ENCODE measurements at regions not wholly inside any gene's neighbourhood (a gene's known extent, or its start where the extent isn't known, plus 50 kb on each side); places are given as distances from the start of the nearest gene placed in this dataset.
A peak's percentile ranks its signal among the peaks of the same experiment; 100 is the strongest.

GRCh38 chr2:239854596-239854995 is 170.5 kb downstream of the NDUFA10 start:
- Mint-ChIP-seq H3K27ac (no peak overlapping the region), H3K27me3 (peaks cover 14 to 26% (median 18%) of the 10 kb centered on the region in 5 donors), H3K4me1 (peaks cover 0 to 3% (median 0%) of the 10 kb centered on the region in 7 donors), H3K36me3 (peaks cover 0 to 8% (median 3%) of the 10 kb centered on the region in 5 donors), H3K4me3 (no peak overlapping the region), H3K9me3 (peaks cover 3 to 26% (median 16%) of the 10 kb centered on the region in 11 donors)
- no peak overlapping the region for H3K4me3 ChIP-seq (ENCODE audit: low read length)
- no peaks in the 10 kb centered on the region for H3K4me1 ChIP-seq (ENCODE audit: control insufficient read depth in 2 of 2, insufficient read depth in 2 of 2, low read length in 2 of 2)
- ChIA-PET POLR2A (no interaction called here), CTCF (no interaction called here)
- H3K9me3 ChIP-seq (ENCODE audit: control insufficient read depth in 2 of 3, low read length in 3 of 3) = peaks cover 0 to 10% (median 0%) of the 10 kb centered on the region in 3 experiments
- H3K27me3 ChIP-seq (ENCODE audit: control insufficient read depth in 2 of 2, insufficient read depth in 2 of 2, low read length in 2 of 2) = peaks cover 0 to 4% of the 10 kb centered on the region in 2 donors
- intact Hi-C loops (cut with micrococcal nuclease) = no loop called here
- DNase-seq = no peak
- H3K27ac ChIP-seq (ENCODE audit: low read depth, low read length) = no peak overlapping the region
- no peak for ATAC-seq
- H3K36me3 ChIP-seq (ENCODE audit: control insufficient read depth in 2 of 3, insufficient read depth in 3 of 3, low read length in 3 of 3) = no peaks in the 10 kb centered on the region

- Mint-ChIP-seq H3K4me3 (no peak overlapping the region), H3K36me3 (peaks cover 0 to 8% (median 3%) of the 10 kb centered on the region in 5 donors), H3K4me1 (peaks cover 0 to 3% (median 0%) of the 10 kb centered on the region in 7 donors), H3K27ac (peak overlapping the region in 1 of 9 donors; percentile 27), H3K27me3 (peaks cover 17 to 26% (median 22%) of the 10 kb centered on the region in 5 donors), H3K9me3 (peaks cover 3 to 33% (median 22%) of the 10 kb centered on the region in 11 donors)
- Histone ChIP-seq H3K9me3 (ENCODE audit: control insufficient read depth in 2 of 3, low read length in 3 of 3) (peaks cover 0 to 10% (median 0%) of the 10 kb centered on the region in 3 experiments), H3K27ac (ENCODE audit: low read depth, low read length) (no peak overlapping the region), H3K4me3 (ENCODE audit: low read length) (no peak overlapping the region), H3K4me1 (ENCODE audit: control insufficient read depth in 2 of 2, insufficient read depth in 2 of 2, low read length in 2 of 2) (no peaks in the 10 kb centered on the region), H3K27me3 (ENCODE audit: control insufficient read depth in 2 of 2, insufficient read depth in 2 of 2, low read length in 2 of 2) (peaks cover 0 to 4% of the 10 kb centered on the region in 2 donors), H3K36me3 (ENCODE audit: control insufficient read depth in 2 of 3, insufficient read depth in 3 of 3, low read length in 3 of 3) (no peaks in the 10 kb centered on the region)
- no peak for DNase-seq
- CTCF ChIA-PET = no interaction called here
- POLR2A ChIA-PET = no interaction called here
- intact Hi-C loops (cut with micrococcal nuclease) = no loop called here
- no peak for ATAC-seq
These were observed 171.3 kb downstream of the NDUFA10 start for GRCh38 chr2:239853706-239854327.

- H3K4me3 Mint-ChIP-seq = no peak overlapping the region
- no peak overlapping the region for H3K27ac Mint-ChIP-seq
- intact Hi-C loops (cut with micrococcal nuclease) = no loop called here
- peaks cover 0 to 2% (median 0%) of the 10 kb centered on the region in 7 donors for H3K4me1 Mint-ChIP-seq
- Histone ChIP-seq H3K4me3 (ENCODE audit: low read length) (no peak overlapping the region), H3K27me3 (ENCODE audit: control insufficient read depth in 2 of 2, insufficient read depth in 2 of 2, low read length in 2 of 2) (peaks cover 0 to 4% of the 10 kb centered on the region in 2 donors), H3K9me3 (ENCODE audit: control insufficient read depth in 2 of 3, low read length in 3 of 3) (peaks cover 0 to 10% (median 0%) of the 10 kb centered on the region in 3 experiments), H3K4me1 (ENCODE audit: control insufficient read depth in 2 of 2, insufficient read depth in 2 of 2, low read length in 2 of 2) (no peaks in the 10 kb centered on the region), H3K36me3 (ENCODE audit: control insufficient read depth in 2 of 3, insufficient read depth in 3 of 3, low read length in 3 of 3) (no peaks in the 10 kb centered on the region), H3K27ac (ENCODE audit: low read depth, low read length) (no peak overlapping the region)
- peaks cover 0 to 8% (median 3%) of the 10 kb centered on the region in 5 donors for H3K36me3 Mint-ChIP-seq
- peaks cover 14 to 28% (median 26%) of the 10 kb centered on the region in 5 donors for H3K27me3 Mint-ChIP-seq
- POLR2A ChIA-PET = no interaction called here
- CTCF ChIA-PET = no interaction called here
- ATAC-seq = no peak
- H3K9me3 Mint-ChIP-seq = peaks cover 3 to 39% (median 26%) of the 10 kb centered on the region in 11 donors
- peak in 1 of 9 donors; percentile 10 for DNase-seq
These were observed 172.0 kb downstream of the NDUFA10 start for GRCh38 chr2:239853121-239853520.

GRCh38 chr2:239852272-239852671 is 172.9 kb downstream of the NDUFA10 start:
- Histone ChIP-seq H3K27ac (ENCODE audit: low read depth, low read length) (no peak overlapping the region), H3K36me3 (ENCODE audit: control insufficient read depth in 2 of 3, insufficient read depth in 3 of 3, low read length in 3 of 3) (no peaks in the 10 kb centered on the region), H3K4me3 (ENCODE audit: low read length) (no peak overlapping the region), H3K9me3 (ENCODE audit: control insufficient read depth in 2 of 3, low read length in 3 of 3) (peaks cover 0 to 10% (median 0%) of the 10 kb centered on the region in 3 experiments), H3K4me1 (ENCODE audit: control insufficient read depth in 2 of 2, insufficient read depth in 2 of 2, low read length in 2 of 2) (peaks cover 0 to 2% of the 10 kb centered on the region in 2 donors), H3K27me3 (ENCODE audit: control insufficient read depth in 2 of 2, insufficient read depth in 2 of 2, low read length in 2 of 2) (peaks cover 0 to 2% of the 10 kb centered on the region in 2 donors)
- H3K36me3 Mint-ChIP-seq = peaks cover 0 to 8% (median 3%) of the 10 kb centered on the region in 5 donors
- ATAC-seq = no peak
- intact Hi-C loops (cut with micrococcal nuclease) = no loop called here
- POLR2A ChIA-PET = no interaction called here
- H3K4me1 Mint-ChIP-seq = peaks cover 0 to 1% (median 0%) of the 10 kb centered on the region in 7 donors
- no peak for DNase-seq
- CTCF ChIA-PET = no interaction called here
- H3K27me3 Mint-ChIP-seq = peaks cover 17 to 30% (median 24%) of the 10 kb centered on the region in 5 donors
- H3K9me3 Mint-ChIP-seq = peaks cover 3 to 46% (median 26%) of the 10 kb centered on the region in 11 donors
- no peak overlapping the region for H3K27ac Mint-ChIP-seq
- H3K4me3 Mint-ChIP-seq = no peak overlapping the region

GRCh38 chr2:239846789-239847676 is 178.1 kb downstream of the NDUFA10 start:
- intact Hi-C loops (cut with micrococcal nuclease) = no loop called here
- Mint-ChIP-seq H3K9me3 (peaks cover 6 to 83% (median 36%) of the 10 kb centered on the region in 11 donors), H3K27ac (no peak overlapping the region), H3K36me3 (peaks cover 0 to 11% (median 3%) of the 10 kb centered on the region in 5 donors), H3K4me3 (no peak overlapping the region), H3K27me3 (peaks cover 31 to 53% (median 49%) of the 10 kb centered on the region in 5 donors), H3K4me1 (peaks cover 0 to 12% (median 0%) of the 10 kb centered on the region in 7 donors)
- DNase-seq (no peak), ATAC-seq (no peak)
- no peak overlapping the region for H3K4me3 ChIP-seq (ENCODE audit: low read length)
- H3K36me3 ChIP-seq (ENCODE audit: control insufficient read depth in 2 of 3, insufficient read depth in 3 of 3, low read length in 3 of 3) = no peaks in the 10 kb centered on the region
- peaks cover 0 to 2% of the 10 kb centered on the region in 2 donors for H3K27me3 ChIP-seq (ENCODE audit: control insufficient read depth in 2 of 2, insufficient read depth in 2 of 2, low read length in 2 of 2)
- H3K27ac ChIP-seq (ENCODE audit: low read depth, low read length) = no peak overlapping the region
- ChIA-PET CTCF (no interaction called here), POLR2A (no interaction called here)
- H3K4me1 ChIP-seq (ENCODE audit: control insufficient read depth in 2 of 2, insufficient read depth in 2 of 2, low read length in 2 of 2) = peaks cover 0 to 18% of the 10 kb centered on the region in 2 donors
- H3K9me3 ChIP-seq (ENCODE audit: control insufficient read depth in 2 of 3, low read length in 3 of 3) = peaks cover 0 to 10% (median 0%) of the 10 kb centered on the region in 3 experiments

- Mint-ChIP-seq H3K4me3 (peak overlapping the region in 1 of 10 donors; percentile 4), H3K27ac (no peak overlapping the region), H3K4me1 (peaks cover 0 to 12% (median 0%) of the 10 kb centered on the region in 7 donors), H3K27me3 (peaks cover 31 to 55% (median 47%) of the 10 kb centered on the region in 5 donors), H3K9me3 (peaks cover 2 to 74% (median 27%) of the 10 kb centered on the region in 11 donors), H3K36me3 (peaks cover 0 to 11% (median 3%) of the 10 kb centered on the region in 5 donors)
- Histone ChIP-seq H3K36me3 (ENCODE audit: control insufficient read depth in 2 of 3, insufficient read depth in 3 of 3, low read length in 3 of 3) (no peaks in the 10 kb centered on the region), H3K27ac (ENCODE audit: low read depth, low read length) (no peak overlapping the region), H3K4me3 (ENCODE audit: low read length) (no peak overlapping the region), H3K9me3 (ENCODE audit: control insufficient read depth in 2 of 3, low read length in 3 of 3) (peaks cover 0 to 6% (median 0%) of the 10 kb centered on the region in 3 experiments), H3K4me1 (ENCODE audit: control insufficient read depth in 2 of 2, insufficient read depth in 2 of 2, low read length in 2 of 2) (peaks cover 0 to 18% of the 10 kb centered on the region in 2 donors), H3K27me3 (ENCODE audit: control insufficient read depth in 2 of 2, insufficient read depth in 2 of 2, low read length in 2 of 2) (peaks cover 0 to 2% of the 10 kb centered on the region in 2 donors)
- CTCF ChIA-PET = no interaction called here
- POLR2A ChIA-PET = no interaction called here
- intact Hi-C loops (cut with micrococcal nuclease) = no loop called here
- no peak for DNase-seq
- no peak for ATAC-seq
These were observed 179.2 kb downstream of the NDUFA10 start for GRCh38 chr2:239845968-239846367.
